ENCODE measurements at regions not wholly inside any gene's neighbourhood (a gene's known extent, or its start where the extent isn't known, plus 50 kb on each side); places are given as distances from the start of the nearest gene placed in this dataset.

DNA sequence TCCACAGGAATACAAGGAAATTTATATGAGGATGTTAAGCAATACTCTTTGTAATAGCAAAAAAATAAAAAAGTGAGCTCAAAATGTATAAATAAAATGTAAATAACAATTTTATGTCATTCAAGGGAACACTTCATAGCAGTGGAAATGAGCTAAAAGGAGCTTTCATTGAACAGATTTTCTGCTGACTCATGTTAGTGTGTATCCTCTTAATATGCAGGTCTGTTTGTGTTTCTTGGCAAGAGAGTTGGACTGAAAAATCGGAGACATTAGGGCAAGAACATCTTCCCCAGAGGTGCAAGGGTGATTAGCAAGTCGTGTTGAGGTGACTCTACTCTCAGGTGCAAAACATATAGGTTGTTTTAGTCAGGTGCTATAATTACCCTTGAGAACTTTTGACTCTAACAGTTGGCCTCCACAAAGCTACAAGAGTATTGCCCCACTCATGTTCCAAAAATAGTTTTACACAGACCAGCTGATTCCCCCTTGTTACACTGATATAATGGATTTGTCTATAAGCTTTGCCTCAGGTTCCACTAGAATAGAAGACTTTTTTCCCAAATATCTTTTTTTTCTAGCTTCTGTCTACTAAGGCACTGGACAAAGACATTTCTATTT lies 702.9 kb downstream of the TENT5A start:
- Histone ChIP-seq H3K27ac (ENCODE audit: low read depth, low read length) (no peak overlapping the region), H3F3A (ENCODE audit: control insufficient read depth, insufficient read depth) (no peaks in the 10 kb centered on the region), H3K9me3 (ENCODE audit: control insufficient read depth, insufficient read depth, low read length) (no peaks in the 10 kb centered on the region), H4K20me1 (ENCODE audit: control insufficient read depth, insufficient read depth, low read depth, low read length) (no peaks in the 10 kb centered on the region), H3K36me3 (ENCODE audit: control insufficient read depth, low read length) (no peaks in the 10 kb centered on the region), H3K4me2 (ENCODE audit: low read length) (no peak overlapping the region), H3K4me1 (ENCODE audit: control insufficient read depth, low read length) (no peaks in the 10 kb centered on the region), H3K4me3 (ENCODE audit: low read length) (no peak overlapping the region), H3K27me3 (ENCODE audit: control insufficient read depth, low read length) (no peaks in the 10 kb centered on the region), H3K79me2 (ENCODE audit: control insufficient read depth, low read length) (no peaks in the 10 kb centered on the region), H3K9me2 (replicated peaks; ENCODE audit: control insufficient read depth, low read length) (no peaks in the 10 kb centered on the region)
- TF ChIP-seq EZH2phosphoT487 (IDR thresholded peaks at IDR 0.05; ENCODE audit: borderline replicate concordance, low read length), result no peak
- TF ChIP-seq, protein P1, sequence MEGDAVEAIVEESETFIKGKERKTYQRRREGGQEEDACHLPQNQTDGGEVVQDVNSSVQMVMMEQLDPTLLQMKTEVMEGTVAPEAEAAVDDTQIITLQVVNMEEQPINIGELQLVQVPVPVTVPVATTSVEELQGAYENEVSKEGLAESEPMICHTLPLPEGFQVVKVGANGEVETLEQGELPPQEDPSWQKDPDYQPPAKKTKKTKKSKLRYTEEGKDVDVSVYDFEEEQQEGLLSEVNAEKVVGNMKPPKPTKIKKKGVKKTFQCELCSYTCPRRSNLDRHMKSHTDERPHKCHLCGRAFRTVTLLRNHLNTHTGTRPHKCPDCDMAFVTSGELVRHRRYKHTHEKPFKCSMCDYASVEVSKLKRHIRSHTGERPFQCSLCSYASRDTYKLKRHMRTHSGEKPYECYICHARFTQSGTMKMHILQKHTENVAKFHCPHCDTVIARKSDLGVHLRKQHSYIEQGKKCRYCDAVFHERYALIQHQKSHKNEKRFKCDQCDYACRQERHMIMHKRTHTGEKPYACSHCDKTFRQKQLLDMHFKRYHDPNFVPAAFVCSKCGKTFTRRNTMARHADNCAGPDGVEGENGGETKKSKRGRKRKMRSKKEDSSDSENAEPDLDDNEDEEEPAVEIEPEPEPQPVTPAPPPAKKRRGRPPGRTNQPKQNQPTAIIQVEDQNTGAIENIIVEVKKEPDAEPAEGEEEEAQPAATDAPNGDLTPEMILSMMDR (IDR thresholded peaks at IDR 0.05; ENCODE audit: low read depth, low read length, poor library complexity, severe bottlenecking), result no peak

GRCh38 chr6:81031416-81031815 lies 721.1 kb downstream of the TENT5A start:
- TF ChIP-seq EZH2phosphoT487 (IDR thresholded peaks at IDR 0.05; ENCODE audit: borderline replicate concordance, low read length), result no peak
- TF ChIP-seq, protein P1 (IDR thresholded peaks at IDR 0.05; ENCODE audit: low read depth, low read length, poor library complexity, severe bottlenecking), result no peak
- Histone ChIP-seq H4K20me1 (ENCODE audit: control insufficient read depth, insufficient read depth, low read depth, low read length) (no peaks in the 10 kb centered on the region), H3K9me3 (ENCODE audit: control insufficient read depth, insufficient read depth, low read length) (no peaks in the 10 kb centered on the region; the same call in 1 of the 2 replicates), H3K79me2 (ENCODE audit: control insufficient read depth, low read length) (no peaks in the 10 kb centered on the region), H3K9me2 (replicated peaks; ENCODE audit: control insufficient read depth, low read length) (no peaks in the 10 kb centered on the region), H3K4me2 (ENCODE audit: low read length) (no peak overlapping the region), H3K4me1 (ENCODE audit: control insufficient read depth, low read length) (no peaks in the 10 kb centered on the region), H3K4me3 (ENCODE audit: low read length) (no peak overlapping the region), H3F3A (ENCODE audit: control insufficient read depth, insufficient read depth) (no peaks in the 10 kb centered on the region), H3K36me3 (ENCODE audit: control insufficient read depth, low read length) (no peaks in the 10 kb centered on the region), H3K27me3 (ENCODE audit: control insufficient read depth, low read length) (no peaks in the 10 kb centered on the region), H3K27ac (ENCODE audit: low read depth, low read length) (no peak overlapping the region)

DNA sequence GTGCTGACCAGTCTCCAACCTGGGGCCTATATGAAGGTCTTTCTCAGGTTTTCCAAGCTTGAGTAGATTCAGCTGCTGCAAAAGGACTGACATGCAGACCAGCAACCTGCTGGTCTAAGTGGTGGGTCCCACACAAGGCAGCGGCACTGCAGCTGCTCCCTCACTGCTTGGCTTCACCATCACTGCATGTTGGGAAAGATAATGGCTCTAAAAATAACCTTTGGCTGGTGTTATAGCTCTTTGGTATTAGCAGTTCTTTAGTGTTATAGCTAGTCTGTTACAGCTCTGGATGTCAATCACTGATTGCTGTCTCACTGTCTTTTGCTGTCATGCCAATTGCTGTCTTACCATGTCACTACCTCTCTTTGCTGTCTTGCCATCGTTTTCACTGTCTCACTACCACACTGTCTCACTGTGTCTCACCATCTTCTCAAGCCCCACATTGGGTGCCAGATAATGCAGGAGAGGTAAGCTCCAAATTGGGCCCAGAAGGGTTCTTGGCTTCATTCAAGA lies 726.4 kb downstream of the TENT5A start:
- Histone ChIP-seq H3K4me3 (ENCODE audit: low read length) (no peak overlapping the region), H3K36me3 (ENCODE audit: control insufficient read depth, low read length) (no peaks in the 10 kb centered on the region), H3K27ac (ENCODE audit: low read depth, low read length) (no peak overlapping the region), H3K9me2 (replicated peaks; ENCODE audit: control insufficient read depth, low read length) (no peaks in the 10 kb centered on the region), H4K20me1 (ENCODE audit: control insufficient read depth, insufficient read depth, low read depth, low read length) (no peaks in the 10 kb centered on the region), H3K27me3 (ENCODE audit: control insufficient read depth, low read length) (no peaks in the 10 kb centered on the region), H3K9me3 (ENCODE audit: control insufficient read depth, insufficient read depth, low read length) (peaks cover 11% of the 10 kb centered on the region; the same call in 1 of the 2 replicates), H3K4me2 (ENCODE audit: low read length) (no peak overlapping the region), H3F3A (ENCODE audit: control insufficient read depth, insufficient read depth) (no peaks in the 10 kb centered on the region), H3K79me2 (ENCODE audit: control insufficient read depth, low read length) (no peaks in the 10 kb centered on the region), H3K4me1 (ENCODE audit: control insufficient read depth, low read length) (no peaks in the 10 kb centered on the region)
- TF ChIP-seq, protein P1 (IDR thresholded peaks at IDR 0.05; ENCODE audit: low read depth, low read length, poor library complexity, severe bottlenecking), result no peak
- no peak for TF ChIP-seq EZH2phosphoT487 (IDR thresholded peaks at IDR 0.05; ENCODE audit: borderline replicate concordance, low read length)

All from DOHH2 (cell line).